SJSA1 (cell line): ENCODE measurements at regions not wholly inside any gene's neighbourhood (a gene's known extent, or its start where the extent isn't known, plus 50 kb on each side); places are given as distances from the start of the nearest gene placed in this dataset.
"Not testable (repeated sequence)": the region's sequence is repeated elsewhere in the genome, so short reads cannot be mapped to it uniquely, and the experiment has no call there.

Experiments
- DNase-seq, 2 experiments: peaks; one replicate each; pipeline ENCODE4 v3.0.0-alpha.2; 2015 to 2020; ENCODE audit warnings: low spot score in 2 of 2, low read depth in 1 of 2
- H3K27ac ChIP-seq: fragments of 250-450 bp; sonication (Bioruptor Pico); 2 replicates; pipeline ENCODE4 v1.5.1; 2020; ENCODE audit warnings: mild to moderate bottlenecking, moderate library complexity
- H3K27me3 ChIP-seq: fragments of 250-450 bp; sonication (Bioruptor Pico); replicated peaks from 2 replicates; pipeline ENCODE4 v1.5.1; 2020; ENCODE audit warnings: mild to moderate bottlenecking, moderate library complexity
- H3K36me3 ChIP-seq: fragments of 250-450 bp; sonication (Bioruptor Pico); 2 replicates; pipeline ENCODE4 v1.5.1; 2020; ENCODE audit warnings: mild to moderate bottlenecking
- H3K4me1 ChIP-seq: fragments of 250-450 bp; sonication (Bioruptor Pico); replicated peaks from 2 replicates; pipeline ENCODE4 v1.6.1; 2021; ENCODE audit warnings: mild to moderate bottlenecking
- H3K4me3 ChIP-seq: fragments of 250-450 bp; sonication (Bioruptor Pico); 2 replicates; pipeline ENCODE4 v1.5.1; 2020; ENCODE audit warnings: mild to moderate bottlenecking
- H3K9me3 ChIP-seq: fragments of 250-450 bp; sonication (Bioruptor Pico); replicated peaks from 2 replicates; pipeline ENCODE4 v1.5.1; 2020; ENCODE audit warnings: mild to moderate bottlenecking

GRCh38 chr14:43127874-43128273, 1379.2 kb downstream of the FSCB start:
- not testable (repeated sequence) for H3K4me3 ChIP-seq, H3K4me1 ChIP-seq, H3K36me3 ChIP-seq, DNase-seq, H3K9me3 ChIP-seq, H3K27ac ChIP-seq, H3K27me3 ChIP-seq

- Histone ChIP-seq H3K4me3 (no peak overlapping the region), H3K27ac (no peak overlapping the region), H3K4me1 (no peaks in the 10 kb centered on the region), H3K9me3 (no peaks in the 10 kb centered on the region), H3K36me3 (no peaks in the 10 kb centered on the region), H3K27me3 (no peaks in the 10 kb centered on the region)
- no peak for DNase-seq
Observed at GRCh38 chr14:43123544-43123943, 1383.5 kb downstream of the FSCB start.

- H3K27me3 ChIP-seq: no peaks in the 10 kb centered on the region
- H3K4me1 ChIP-seq: no peaks in the 10 kb centered on the region
- no peak overlapping the region for H3K27ac ChIP-seq
- no peaks in the 10 kb centered on the region for H3K36me3 ChIP-seq
- H3K9me3 ChIP-seq: no peaks in the 10 kb centered on the region
- DNase-seq: no peak
- no peak overlapping the region for H3K4me3 ChIP-seq
Observed at GRCh38 chr14:43119672-43120071, 1387.4 kb downstream of the FSCB start.

GRCh38 chr14:43116341-43116740, 1390.7 kb downstream of the FSCB start:
- H3K27ac ChIP-seq: no peak overlapping the region
- no peak for DNase-seq
- H3K4me3 ChIP-seq: no peak overlapping the region
- no peaks in the 10 kb centered on the region for H3K9me3 ChIP-seq
- no peaks in the 10 kb centered on the region for H3K4me1 ChIP-seq
- H3K36me3 ChIP-seq: no peaks in the 10 kb centered on the region
- H3K27me3 ChIP-seq: no peaks in the 10 kb centered on the region

GRCh38 chr14:43105305-43105704, 1401.8 kb downstream of the FSCB start:
- Histone ChIP-seq H3K9me3 (no peaks in the 10 kb centered on the region), H3K27me3 (no peaks in the 10 kb centered on the region), H3K27ac (no peak overlapping the region), H3K4me3 (no peak overlapping the region), H3K36me3 (no peaks in the 10 kb centered on the region), H3K4me1 (no peaks in the 10 kb centered on the region)
- DNase-seq: no peak

GRCh38 chr14:43090380-43090779, 1416.7 kb downstream of the FSCB start:
- no peaks in the 10 kb centered on the region for H3K9me3 ChIP-seq
- no peaks in the 10 kb centered on the region for H3K27me3 ChIP-seq
- H3K4me3 ChIP-seq: no peak overlapping the region
- no peak for DNase-seq
- H3K36me3 ChIP-seq: no peaks in the 10 kb centered on the region
- H3K4me1 ChIP-seq: no peaks in the 10 kb centered on the region
- no peak overlapping the region for H3K27ac ChIP-seq

- H3K36me3 ChIP-seq: no peaks in the 10 kb centered on the region
- no peak overlapping the region for H3K4me3 ChIP-seq
- H3K27me3 ChIP-seq: no peaks in the 10 kb centered on the region
- no peaks in the 10 kb centered on the region for H3K9me3 ChIP-seq
- H3K4me1 ChIP-seq: no peaks in the 10 kb centered on the region
- DNase-seq: no peak
- no peak overlapping the region for H3K27ac ChIP-seq
Observed at GRCh38 chr14:43087666-43088065, 1419.4 kb downstream of the FSCB start.

- H3K9me3 ChIP-seq: no peaks in the 10 kb centered on the region
- H3K27me3 ChIP-seq: no peaks in the 10 kb centered on the region
- no peak overlapping the region for H3K27ac ChIP-seq
- no peaks in the 10 kb centered on the region for H3K4me1 ChIP-seq
- H3K4me3 ChIP-seq: no peak overlapping the region
- no peaks in the 10 kb centered on the region for H3K36me3 ChIP-seq
- DNase-seq: no peak
Observed at GRCh38 chr14:43085819-43086218, 1421.3 kb downstream of the FSCB start.

- not testable (repeated sequence) for H3K27ac ChIP-seq
Observed at GRCh38 chr14:43067372-43067771, 1439.7 kb downstream of the FSCB start.

GRCh38 chr14:43056106-43056505, 1449.4 kb downstream of the LRFN5 start:
- Histone ChIP-seq H3K9me3 (no peaks in the 10 kb centered on the region), H3K4me1 (no peaks in the 10 kb centered on the region), H3K4me3 (no peak overlapping the region), H3K27me3 (no peaks in the 10 kb centered on the region), H3K36me3 (no peaks in the 10 kb centered on the region), H3K27ac (no peak overlapping the region)
- DNase-seq: no peak

More at GRCh38 chr14:43067372-43067771, 1439.7 kb downstream of the FSCB start:
- H3K9me3 ChIP-seq, H3K36me3 ChIP-seq, DNase-seq, H3K27me3 ChIP-seq, H3K4me1 ChIP-seq, H3K4me3 ChIP-seq: not testable (repeated sequence)

GRCh38 chr14:43052897-43053296, 1446.2 kb downstream of the LRFN5 start:
- no peak overlapping the region for H3K4me3 ChIP-seq
- H3K4me1 ChIP-seq: no peaks in the 10 kb centered on the region
- H3K27ac ChIP-seq: no peak overlapping the region
- H3K36me3 ChIP-seq: no peaks in the 10 kb centered on the region
- DNase-seq: no peak
- no peaks in the 10 kb centered on the region for H3K27me3 ChIP-seq
- no peaks in the 10 kb centered on the region for H3K9me3 ChIP-seq

GRCh38 chr14:43043850-43044249, 1437.2 kb downstream of the LRFN5 start:
- Histone ChIP-seq H3K4me3 (no peak overlapping the region), H3K27me3 (no peaks in the 10 kb centered on the region), H3K9me3 (no peaks in the 10 kb centered on the region), H3K27ac (no peak overlapping the region), H3K36me3 (no peaks in the 10 kb centered on the region), H3K4me1 (no peaks in the 10 kb centered on the region)
- DNase-seq: no peak

- Histone ChIP-seq H3K4me1 (no peaks in the 10 kb centered on the region), H3K4me3 (no peak overlapping the region), H3K36me3 (no peaks in the 10 kb centered on the region), H3K27me3 (no peaks in the 10 kb centered on the region), H3K27ac (no peak overlapping the region), H3K9me3 (no peaks in the 10 kb centered on the region)
- DNase-seq: no peak
Observed at GRCh38 chr14:43042408-43042807, 1435.7 kb downstream of the LRFN5 start.

- Histone ChIP-seq H3K36me3 (no peaks in the 10 kb centered on the region), H3K4me3 (no peak overlapping the region), H3K27ac (no peak overlapping the region), H3K9me3 (no peaks in the 10 kb centered on the region), H3K27me3 (no peaks in the 10 kb centered on the region), H3K4me1 (no peaks in the 10 kb centered on the region)
- DNase-seq: no peak
Observed at GRCh38 chr14:43041976-43042375, 1435.3 kb downstream of the LRFN5 start.

- Histone ChIP-seq H3K27ac (no peak overlapping the region), H3K4me3 (no peak overlapping the region), H3K4me1 (no peaks in the 10 kb centered on the region), H3K27me3 (no peaks in the 10 kb centered on the region), H3K9me3 (no peaks in the 10 kb centered on the region), H3K36me3 (no peaks in the 10 kb centered on the region)
- DNase-seq: no peak
Observed at GRCh38 chr14:43041207-43041606, 1434.5 kb downstream of the LRFN5 start.
